Sigmoid colon (tissue), 4 donors: ENCODE measurements at regions not wholly inside any gene's neighbourhood (a gene's known extent, or its start where the extent isn't known, plus 50 kb on each side); places are given as distances from the start of the nearest gene placed in this dataset.

Experiments
- EP300 ChIP-seq, 4 donors: sonication (generic); formaldehyde crosslinking; IDR thresholded peaks; one replicate each; pipeline ENCODE4 v1.6.1; 2017; ENCODE audit warnings: antibody characterized with exemption in 4 of 4
- POLR2A ChIP-seq, 2 donors: fragments of 450-650 bp; IDR thresholded peaks; one replicate each; pipeline ENCODE4 v1.6.1; 2016; ENCODE audit warnings: antibody characterized with exemption in 2 of 2, mild to moderate bottlenecking in 2 of 2, moderate library complexity in 2 of 2
- TF ChIP-seq, protein P1 (sequence below), 4 experiments: fragments of 450-650 bp in 3 of 4; fragments of 200-600 bp in 1 of 4; IDR thresholded peaks; one replicate each; pipeline ENCODE4 v1.5.1; 2016 to 2019; ENCODE audit warnings: antibody characterized with exemption in 4 of 4, mild to moderate bottlenecking in 3 of 4, moderate library complexity in 2 of 4

DNA sequence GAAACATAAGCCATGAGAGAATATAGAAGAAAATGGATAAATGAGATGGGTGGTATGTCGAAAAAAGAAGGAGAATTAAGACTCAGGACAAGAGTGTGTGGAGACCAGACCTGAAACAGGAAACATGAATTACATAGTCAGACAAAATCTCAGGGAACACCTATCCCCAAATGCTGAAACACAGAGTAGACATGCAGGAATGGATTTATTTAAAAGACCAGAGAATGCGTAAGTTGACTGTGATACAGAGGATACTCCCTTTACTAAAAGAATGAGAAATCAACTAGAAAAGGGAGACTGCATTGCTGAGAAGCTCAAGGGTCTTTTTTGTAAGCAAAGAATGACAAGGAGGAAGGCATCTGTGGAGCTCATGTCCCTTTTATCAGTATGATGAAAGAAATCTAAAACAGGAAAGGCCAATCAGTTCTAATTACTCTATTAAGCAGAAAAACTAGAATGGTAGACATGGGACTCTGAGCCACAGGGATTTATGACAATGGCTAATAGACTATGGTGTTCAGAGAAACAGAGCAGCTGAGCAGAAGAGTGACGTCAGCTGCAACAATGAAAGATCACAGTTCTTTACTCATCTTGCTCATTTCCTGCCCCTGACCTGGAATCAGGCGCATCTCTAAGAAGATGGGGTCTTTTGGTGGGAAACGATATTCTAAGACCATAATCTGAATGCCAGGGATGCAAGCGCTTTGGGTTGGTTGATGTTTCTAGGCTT is 138.9 kb upstream of the DHRS4 start:
- TF ChIP-seq, protein P1, sequence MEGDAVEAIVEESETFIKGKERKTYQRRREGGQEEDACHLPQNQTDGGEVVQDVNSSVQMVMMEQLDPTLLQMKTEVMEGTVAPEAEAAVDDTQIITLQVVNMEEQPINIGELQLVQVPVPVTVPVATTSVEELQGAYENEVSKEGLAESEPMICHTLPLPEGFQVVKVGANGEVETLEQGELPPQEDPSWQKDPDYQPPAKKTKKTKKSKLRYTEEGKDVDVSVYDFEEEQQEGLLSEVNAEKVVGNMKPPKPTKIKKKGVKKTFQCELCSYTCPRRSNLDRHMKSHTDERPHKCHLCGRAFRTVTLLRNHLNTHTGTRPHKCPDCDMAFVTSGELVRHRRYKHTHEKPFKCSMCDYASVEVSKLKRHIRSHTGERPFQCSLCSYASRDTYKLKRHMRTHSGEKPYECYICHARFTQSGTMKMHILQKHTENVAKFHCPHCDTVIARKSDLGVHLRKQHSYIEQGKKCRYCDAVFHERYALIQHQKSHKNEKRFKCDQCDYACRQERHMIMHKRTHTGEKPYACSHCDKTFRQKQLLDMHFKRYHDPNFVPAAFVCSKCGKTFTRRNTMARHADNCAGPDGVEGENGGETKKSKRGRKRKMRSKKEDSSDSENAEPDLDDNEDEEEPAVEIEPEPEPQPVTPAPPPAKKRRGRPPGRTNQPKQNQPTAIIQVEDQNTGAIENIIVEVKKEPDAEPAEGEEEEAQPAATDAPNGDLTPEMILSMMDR (IDR thresholded peaks at IDR 0.05): no peak
- TF ChIP-seq EP300 (IDR thresholded peaks at IDR 0.05): no peak
- no peak for TF ChIP-seq POLR2A (IDR thresholded peaks at IDR 0.05)
